HG03139 (cell line): ENCODE measurements at regions not wholly inside any gene's neighbourhood (a gene's known extent, or its start where the extent isn't known, plus 50 kb on each side); places are given as distances from the start of the nearest gene placed in this dataset.
"Not testable (repeated sequence)": the region's sequence is repeated elsewhere in the genome, so short reads cannot be mapped to it uniquely, and the experiment has no call there.

Experiments used
- ATAC-seq: cut with Tn5 transposase; IDR thresholded peaks from one replicate; pipeline ENCODE4 v1.9.1; 2021; ENCODE audit not compliant: unreplicated experiment

DNA sequence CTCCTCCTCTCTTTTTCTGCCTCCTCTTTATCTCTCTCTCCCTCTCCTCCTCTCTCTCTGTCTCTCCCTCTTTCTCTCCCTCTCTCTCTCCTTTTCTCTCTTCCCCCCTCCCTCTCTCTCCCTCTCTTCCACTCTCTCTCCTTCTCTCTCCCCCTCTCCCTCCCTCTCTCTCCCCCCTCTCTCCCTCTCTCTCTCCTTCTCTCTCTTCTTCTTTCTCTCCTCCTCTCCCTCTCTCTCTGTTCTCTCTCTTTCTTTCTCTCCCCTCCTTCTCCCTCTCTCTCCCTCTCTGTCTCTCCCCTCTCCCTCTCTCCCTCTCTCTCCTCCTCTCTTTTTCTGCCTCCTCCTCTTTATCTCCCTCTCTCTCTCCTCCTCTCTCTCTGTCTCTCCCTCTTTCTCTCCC lies 197.4 kb downstream of the UQCRFS1 start:
- ATAC-seq: no peak

DNA sequence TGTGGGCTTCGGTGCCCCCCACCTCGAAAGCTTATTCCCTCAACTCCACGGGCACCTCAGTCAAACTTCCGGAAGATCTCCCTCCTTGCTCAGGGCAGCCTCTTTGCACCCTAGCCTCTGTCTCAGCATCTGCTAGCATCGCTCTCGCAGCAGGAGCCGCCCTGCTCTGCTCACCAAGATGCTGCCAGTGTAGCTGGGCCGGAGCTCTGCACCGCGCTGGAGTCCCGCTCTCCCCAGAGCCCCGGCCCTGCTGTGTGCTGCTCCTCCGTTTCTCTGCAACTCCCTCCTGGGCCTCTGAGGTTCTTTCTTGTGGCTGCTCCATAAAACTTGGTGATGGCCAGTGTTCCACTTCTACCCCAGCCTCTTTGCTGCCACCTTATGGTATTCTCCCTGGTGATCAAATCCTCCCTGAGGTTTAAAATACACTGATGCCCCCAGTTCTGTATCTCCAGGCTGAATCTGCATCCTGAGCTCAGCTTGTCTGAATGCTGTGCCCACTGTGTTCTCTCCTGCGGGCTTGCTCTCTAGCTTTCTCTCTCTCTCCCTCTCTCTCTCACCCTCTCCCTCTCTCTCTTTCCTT lies 198.0 kb downstream of the UQCRFS1 start:
- no peak for ATAC-seq

DNA sequence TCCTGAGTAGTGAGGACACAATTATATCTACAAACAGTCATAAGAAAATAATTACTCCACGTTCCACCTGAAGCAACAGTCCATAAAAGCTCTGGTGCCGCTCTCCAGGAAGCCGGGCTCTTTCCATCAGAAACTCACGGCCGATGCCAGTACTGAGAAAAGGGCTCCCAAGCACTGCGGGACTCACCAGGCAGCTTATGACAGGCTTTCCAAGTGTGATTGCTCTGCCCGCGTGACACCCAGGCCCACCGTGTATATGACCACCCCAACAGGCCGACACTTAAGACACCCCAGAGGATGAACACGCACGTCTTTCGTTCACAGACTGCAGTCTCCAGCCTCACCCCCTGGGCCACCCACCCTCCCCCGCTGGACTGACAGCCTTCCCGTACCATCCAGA lies 199.0 kb downstream of the UQCRFS1 start:
- no peak for ATAC-seq

DNA sequence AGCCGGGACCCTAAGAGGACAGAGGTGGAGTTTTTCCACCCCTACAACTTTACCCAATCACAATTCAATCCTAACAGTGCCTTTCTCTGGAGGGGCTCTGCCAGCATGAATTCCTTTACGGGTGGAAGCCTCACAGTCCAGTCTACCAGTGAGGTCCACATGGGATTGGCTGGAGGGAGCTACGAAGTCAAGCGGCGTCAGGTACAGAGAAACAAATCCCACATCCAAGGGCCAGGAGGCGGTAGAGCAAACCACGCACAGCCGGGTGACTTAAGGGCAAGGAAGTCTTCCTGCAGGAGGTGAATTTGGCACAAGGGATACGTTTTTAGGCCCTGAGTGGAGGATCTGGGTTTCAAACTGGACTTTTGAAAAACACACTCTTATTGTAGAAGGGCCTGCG lies 199.6 kb downstream of the UQCRFS1 start:
- no peak for ATAC-seq

- ATAC-seq: no peak
Observed at GRCh38 chr19:29012457-29012856, 200.5 kb downstream of the UQCRFS1 start.

GRCh38 chr19:29010276-29010675 lies 202.7 kb downstream of the UQCRFS1 start:
- no peak for ATAC-seq

DNA sequence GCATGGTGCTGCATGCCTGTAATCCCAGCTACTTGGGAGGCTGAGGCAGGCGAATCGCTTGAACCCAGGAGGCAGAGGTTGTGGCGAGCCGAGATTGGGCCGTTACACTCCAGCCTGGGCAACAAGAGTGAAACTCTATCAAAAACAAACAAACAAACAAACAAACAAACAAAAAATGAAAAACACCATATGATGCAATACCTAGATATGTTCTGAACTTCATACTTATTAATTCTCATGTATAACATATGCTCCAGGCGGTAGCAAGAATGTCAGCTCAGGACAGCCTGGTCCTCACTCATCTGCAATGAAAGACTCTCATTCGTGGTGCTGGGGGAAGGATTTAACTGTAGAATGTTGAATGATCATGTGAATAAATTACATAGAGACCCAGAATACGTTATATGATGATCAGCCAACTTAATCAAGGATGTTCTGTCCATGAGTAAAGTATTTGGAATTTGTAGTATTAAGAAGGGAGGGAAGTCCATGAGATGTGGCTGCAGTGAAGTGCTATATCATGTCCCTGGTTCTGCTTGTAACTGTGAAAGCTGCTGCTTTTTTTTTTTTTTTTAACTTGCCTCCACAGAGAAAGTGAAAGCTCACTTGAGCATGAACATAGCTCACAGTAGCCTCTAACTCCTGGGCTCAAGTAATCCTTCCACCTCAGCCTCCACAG lies 206.8 kb downstream of the UQCRFS1 start:
- no peak for ATAC-seq

GRCh38 chr19:29004796-29005195 lies 208.2 kb downstream of the UQCRFS1 start:
- ATAC-seq: no peak

DNA sequence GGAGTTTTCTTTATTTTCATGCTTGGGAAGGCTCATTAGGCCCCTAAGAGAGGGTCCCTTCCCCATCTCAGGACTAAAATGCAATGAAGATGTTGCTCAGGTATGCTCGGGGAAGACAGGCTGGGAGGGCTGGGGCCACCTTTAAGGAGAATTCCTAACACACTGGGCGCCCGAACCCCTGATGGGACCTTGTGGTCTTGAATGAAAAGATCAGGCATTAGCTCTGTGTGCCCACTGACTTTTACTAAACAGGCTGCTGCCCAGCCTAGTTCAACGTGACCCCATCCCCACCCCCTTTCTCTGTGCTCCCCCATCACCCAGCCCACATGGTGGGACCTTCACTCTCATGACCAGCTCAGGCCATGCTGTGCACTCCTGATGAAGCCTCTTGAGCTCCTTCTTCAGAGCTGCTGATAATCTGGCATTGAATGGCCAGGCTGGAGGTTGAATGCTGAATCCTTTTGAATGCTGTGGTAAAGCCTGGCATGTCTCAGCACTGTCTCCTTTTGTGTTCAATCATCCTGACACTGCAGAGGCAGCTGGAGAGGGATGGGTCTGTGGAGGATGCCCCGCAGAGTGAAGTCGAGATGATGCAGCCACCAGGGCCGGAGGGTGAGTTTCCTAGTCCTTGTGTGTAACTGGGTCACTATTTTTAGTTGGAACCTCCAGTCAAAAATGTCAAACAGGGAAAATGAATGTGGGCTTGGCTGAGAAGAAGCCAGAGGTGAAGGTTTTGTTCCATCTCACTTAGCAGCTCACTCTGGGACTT lies 209.1 kb downstream of the UQCRFS1 start:
- ATAC-seq: no peak

DNA sequence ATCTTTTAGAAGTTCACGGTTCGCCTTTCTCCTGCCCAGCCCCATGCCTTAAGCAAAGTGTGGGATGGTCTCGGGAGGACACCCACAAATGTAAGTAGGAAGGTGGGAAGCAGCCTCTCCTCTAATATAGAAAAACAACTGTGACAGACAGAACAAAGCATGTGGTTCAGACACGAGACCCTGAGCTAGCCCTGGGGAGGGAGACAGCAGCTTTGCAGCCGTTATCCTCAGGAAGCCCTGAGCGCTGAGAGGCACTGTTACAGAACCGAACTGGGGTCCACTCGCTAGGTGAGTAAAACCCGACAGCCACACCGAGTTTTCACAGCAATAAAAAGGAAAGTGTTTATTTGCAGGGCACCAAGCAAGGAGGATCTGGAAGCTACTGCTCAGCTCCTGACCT lies 210.6 kb downstream of the UQCRFS1 start:
- no peak for ATAC-seq

DNA sequence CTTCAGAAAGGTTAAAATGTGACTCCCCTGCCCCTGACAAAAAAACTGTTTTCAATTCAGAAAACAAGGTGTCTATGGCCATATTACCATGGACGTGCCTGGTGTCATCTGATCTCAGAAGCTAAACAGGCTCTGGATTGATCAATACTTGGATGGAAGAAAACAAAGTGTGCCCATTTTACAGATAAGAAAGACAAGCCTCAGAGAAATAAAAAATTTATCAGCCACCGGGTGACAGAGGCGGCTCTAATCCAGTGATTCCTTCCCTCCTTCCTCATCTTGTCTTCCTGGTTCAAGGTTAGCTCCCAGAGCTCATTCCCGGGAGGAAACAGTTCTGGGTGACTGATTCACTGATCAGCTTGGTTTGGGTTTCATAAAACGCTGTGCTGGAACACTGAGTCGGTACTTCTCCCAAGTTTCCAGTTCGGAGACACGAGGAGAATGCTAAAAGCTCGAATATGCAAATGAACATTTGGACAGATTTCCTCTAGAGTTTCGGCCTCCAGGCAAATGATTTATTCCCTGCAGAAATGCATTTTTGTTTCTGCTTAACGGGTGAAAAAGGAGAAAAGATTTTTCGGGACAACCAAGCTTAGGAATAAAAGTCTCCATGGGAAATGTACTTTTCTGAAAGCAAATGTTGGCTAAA lies 211.2 kb downstream of the UQCRFS1 start:
- ATAC-seq: no peak

DNA sequence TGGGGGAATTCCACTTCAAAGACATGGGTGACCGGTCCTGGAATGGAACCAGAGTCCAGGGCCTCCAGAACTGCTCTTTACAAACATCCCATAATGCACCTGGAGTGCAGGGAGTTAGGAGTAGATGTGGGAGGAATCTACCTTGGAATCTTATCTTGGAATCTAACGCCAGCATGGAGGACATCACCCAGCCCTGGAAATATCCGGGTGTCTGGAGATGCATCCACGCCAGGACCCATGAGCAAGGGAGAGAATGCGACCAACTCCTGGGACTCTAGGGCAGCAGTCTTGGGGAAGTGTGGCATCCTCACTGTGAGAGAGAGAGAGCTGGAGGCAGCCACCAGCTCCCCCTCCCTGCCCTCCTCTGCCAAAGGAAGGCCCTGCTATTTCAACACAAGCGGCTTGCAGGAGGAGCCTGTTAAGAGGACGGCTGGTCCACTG lies 211.8 kb downstream of the UQCRFS1 start:
- no peak for ATAC-seq

GRCh38 chr19:28999724-29000433 lies 213.1 kb downstream of the UQCRFS1 start:
- ATAC-seq: no peak

- ATAC-seq: no peak
Observed at GRCh38 chr19:28998974-28999373, 214.0 kb downstream of the UQCRFS1 start.

DNA sequence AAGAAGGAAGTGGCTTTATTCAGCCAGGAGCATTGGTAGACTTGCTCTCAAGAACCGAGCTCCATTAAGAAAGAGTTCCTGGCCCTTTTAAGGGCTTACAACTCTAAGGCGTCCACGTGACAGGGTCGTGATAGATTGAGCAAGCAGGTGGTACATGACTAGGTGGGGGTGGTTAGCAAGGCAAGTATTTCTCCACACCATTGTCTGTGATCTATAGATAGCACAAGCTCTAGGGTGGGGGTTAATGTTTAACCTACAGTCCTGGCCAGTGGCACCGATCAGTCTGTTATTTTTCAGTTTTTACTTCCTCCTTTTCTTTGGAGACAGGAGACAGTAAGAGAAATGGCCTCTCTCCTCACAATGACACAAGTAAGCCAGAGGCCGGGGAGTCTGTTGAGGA lies 215.1 kb downstream of the UQCRFS1 start:
- ATAC-seq: not testable (repeated sequence)

DNA sequence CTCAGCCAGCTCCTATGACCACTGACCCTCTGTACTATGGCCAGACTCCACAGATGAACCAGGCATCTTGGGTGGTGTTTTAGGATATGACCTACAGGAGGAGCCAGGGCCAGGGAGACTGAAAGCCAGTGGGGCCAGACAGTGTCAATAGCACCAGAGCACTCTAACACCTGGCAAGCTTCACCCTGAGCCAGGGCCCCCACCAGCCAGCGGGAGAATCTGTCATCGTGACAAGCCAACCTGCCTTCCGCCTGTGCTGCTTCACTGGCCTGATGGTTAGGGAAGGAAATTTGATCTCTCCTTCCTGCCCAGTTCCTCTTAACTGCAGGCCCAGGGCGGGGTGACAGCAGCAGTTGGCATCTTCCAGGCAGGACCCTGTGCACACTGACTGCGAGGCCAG lies 222.4 kb downstream of the UQCRFS1 start:
- no peak for ATAC-seq

DNA sequence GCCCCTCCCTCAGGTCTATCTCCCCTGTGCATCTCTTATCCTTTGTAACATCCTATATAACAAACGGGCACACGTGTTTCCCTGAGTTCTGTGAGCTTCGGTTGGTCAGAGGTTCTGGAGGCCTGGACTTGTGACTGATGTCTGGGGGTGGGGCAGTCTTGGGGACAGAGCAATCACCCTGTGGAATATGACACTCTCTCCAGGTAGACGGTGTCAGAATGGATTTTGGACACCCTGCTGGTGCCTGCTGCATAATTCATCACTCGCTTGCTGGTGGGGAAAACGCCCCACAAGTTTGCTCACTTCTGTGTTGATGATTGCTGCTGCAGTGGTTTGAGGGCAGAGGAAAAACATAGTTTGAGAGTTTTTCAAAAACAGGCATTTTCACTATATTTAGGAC lies 223.2 kb downstream of the UQCRFS1 start:
- no peak for ATAC-seq

DNA sequence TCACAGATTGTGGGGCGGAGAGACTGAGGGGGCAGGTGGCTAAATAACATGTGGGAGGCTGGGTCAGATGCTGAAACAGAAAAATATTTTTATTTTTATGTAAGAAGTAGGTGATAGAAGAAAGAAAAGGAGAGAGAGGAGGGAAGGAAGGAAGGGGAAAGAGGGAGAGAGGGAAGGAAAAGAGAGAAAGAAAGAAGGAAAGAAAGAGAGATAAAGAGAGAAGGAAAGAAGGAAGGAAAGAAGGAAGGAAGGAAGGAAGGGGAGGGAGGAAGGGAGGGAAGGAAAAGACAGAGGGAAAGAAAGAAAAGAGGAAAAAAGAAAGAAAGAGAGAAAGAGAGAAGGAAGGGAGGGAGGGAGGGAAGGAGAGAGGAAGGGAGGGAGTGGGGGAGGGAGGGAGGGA lies 224.9 kb downstream of the UQCRFS1 start:
- no peak for ATAC-seq

- ATAC-seq: no peak
Observed at GRCh38 chr19:28987177-28987576, 225.8 kb downstream of the UQCRFS1 start.

- ATAC-seq: no peak
Observed at GRCh38 chr19:28985201-28985600, 227.8 kb downstream of the UQCRFS1 start.

- ATAC-seq: no peak
Observed at GRCh38 chr19:28984315-28984714, 228.6 kb downstream of the UQCRFS1 start.
